OCI-M2 (cell line): ENCODE measurements at regions not wholly inside any gene's neighbourhood (a gene's known extent, or its start where the extent isn't known, plus 50 kb on each side); places are given as distances from the start of the nearest gene placed in this dataset.

Source experiments
- DNase-seq: peaks from one replicate; lab custom pipeline; 2025; ENCODE audit not compliant: unreplicated experiment; lab: John Stamatoyannopoulos, UW

GRCh38 chr13:104442536-104442935 lies 1376.3 kb upstream of the SLC10A2 start:
- no peak for DNase-seq

GRCh38 chr13:104436555-104436954 lies 1370.3 kb upstream of the SLC10A2 start:
- no peak for DNase-seq

- DNase-seq = no peak
Measured at GRCh38 chr13:104431895-104432294, 1365.7 kb upstream of the SLC10A2 start.

- no peak for DNase-seq
Measured at GRCh38 chr13:104426435-104426834, 1360.2 kb upstream of the SLC10A2 start.

- DNase-seq = no peak
Measured at GRCh38 chr13:104422668-104423067, 1356.5 kb upstream of the SLC10A2 start.

GRCh38 chr13:104416973-104417372 lies 1350.8 kb upstream of the SLC10A2 start:
- DNase-seq = no peak

- DNase-seq = no peak
Measured at GRCh38 chr13:104414771-104415170, 1348.6 kb upstream of the SLC10A2 start.

GRCh38 chr13:104414181-104414580 lies 1348.0 kb upstream of the SLC10A2 start:
- no peak for DNase-seq

GRCh38 chr13:104411141-104411765 lies 1345.0 kb upstream of the SLC10A2 start:
- no peak for DNase-seq

- DNase-seq = no peak
Measured at GRCh38 chr13:104408733-104409132, 1342.5 kb upstream of the SLC10A2 start.

GRCh38 chr13:104404325-104404724 lies 1338.1 kb upstream of the SLC10A2 start:
- DNase-seq = no peak

- no peak for DNase-seq
Measured at GRCh38 chr13:104389691-104390090, 1323.5 kb upstream of the SLC10A2 start.

GRCh38 chr13:104387510-104387909 lies 1321.3 kb upstream of the SLC10A2 start:
- no peak for DNase-seq

- DNase-seq = no peak
Measured at GRCh38 chr13:104385404-104385803, 1319.2 kb upstream of the SLC10A2 start.

- no peak for DNase-seq
Measured at GRCh38 chr13:104382951-104383350, 1316.7 kb upstream of the SLC10A2 start.

- no peak for DNase-seq
Measured at GRCh38 chr13:104376588-104376987, 1310.4 kb upstream of the SLC10A2 start.

GRCh38 chr13:104375614-104376013 lies 1309.4 kb upstream of the SLC10A2 start:
- DNase-seq = no peak

GRCh38 chr13:104372095-104372655 lies 1306.0 kb upstream of the SLC10A2 start:
- no peak for DNase-seq

GRCh38 chr13:104365430-104365829 lies 1299.2 kb upstream of the SLC10A2 start:
- DNase-seq = no peak

GRCh38 chr13:104357672-104358354 lies 1291.6 kb upstream of the SLC10A2 start:
- DNase-seq = no peak

GRCh38 chr13:104357174-104357573 lies 1291.0 kb upstream of the SLC10A2 start:
- DNase-seq = no peak

- no peak for DNase-seq
Measured at GRCh38 chr13:104355041-104355670, 1288.9 kb upstream of the SLC10A2 start.
